ENCODE measurements at regions not wholly inside any gene's neighbourhood (a gene's known extent, or its start where the extent isn't known, plus 50 kb on each side); places are given as distances from the start of the nearest gene placed in this dataset.

- TF ChIP-seq CTCF (IDR thresholded peaks at IDR 0.05), result no peak
- no peak for TF ChIP-seq ZFX (IDR thresholded peaks at IDR 0.05; ENCODE audit: borderline replicate concordance)
Observed at GRCh38 chr12:127107744-127108143, 1159.2 kb upstream of the TMEM132C start.
